ENCODE measurements at regions not wholly inside any gene's neighbourhood (a gene's known extent, or its start where the extent isn't known, plus 50 kb on each side); places are given as distances from the start of the nearest gene placed in this dataset.
A peak's percentile ranks its signal among the peaks of the same experiment; 100 is the strongest.

DNA sequence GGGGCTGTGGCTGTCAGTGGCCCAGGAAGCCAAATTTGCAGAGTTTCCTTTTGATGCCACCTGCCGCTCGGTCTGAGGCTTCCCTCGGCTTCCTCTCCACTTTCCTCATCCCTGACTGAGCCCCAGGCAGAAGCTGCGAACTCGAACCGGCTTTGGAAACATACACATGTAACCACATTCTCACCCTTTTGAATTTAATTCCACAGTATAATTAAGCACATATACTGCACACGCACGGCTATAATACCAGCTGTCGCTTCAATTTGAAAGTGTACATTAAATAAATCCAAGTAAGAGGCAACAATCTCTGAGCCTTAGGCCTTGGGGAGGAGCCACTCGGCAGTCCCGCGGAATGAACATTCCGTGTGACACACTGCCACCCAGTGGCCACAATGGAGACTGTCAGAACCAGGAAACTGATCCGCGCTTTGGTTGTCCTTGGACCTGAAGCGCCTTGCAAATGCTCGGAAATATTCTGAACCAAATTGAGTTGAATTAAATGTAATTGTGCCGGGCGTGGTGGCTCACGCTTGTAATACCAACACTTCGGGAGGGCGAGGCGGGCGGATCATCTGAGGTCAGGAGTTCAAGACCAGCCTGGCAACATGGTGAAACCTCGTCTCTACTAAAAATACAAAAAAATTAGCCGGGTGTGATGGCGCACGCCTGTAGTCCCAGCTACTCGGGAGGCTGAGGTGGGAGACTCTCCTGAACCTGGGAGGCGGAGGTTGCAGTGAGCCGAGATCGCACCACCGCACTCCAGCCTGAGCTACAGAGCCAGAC, 117.9 kb upstream of the TMPO start:
- no peaks in the 10 kb centered on the region for H3K4me1 ChIP-seq
- peak overlapping the region; percentile 27 to 53 (median 44) for H3K4me3 ChIP-seq
- intact Hi-C loops (cut with DNase I; ENCODE audit: low total_unique reads) (loop anchor here (5.0 kb wide), 1 partner anchor 1820 kb away; no protein-coding TSS in a partner anchor), in situ Hi-C loops (cut with MboI; ENCODE audit: low sequenced_read_pairs in 4 of 4) (loop anchor here in 2 of 4 donors (25.0 kb wide), 2 partner anchors 1410 to 1810 kb away; no protein-coding TSS in a partner anchor)
- ATAC-seq: peak; percentile 94 to 98
- no peaks in the 10 kb centered on the region for H3K27me3 ChIP-seq
- no peak overlapping the region for H3K27ac ChIP-seq
- no peaks in the 10 kb centered on the region for H3K9me3 ChIP-seq
- H3K36me3 ChIP-seq: no peaks in the 10 kb centered on the region
- TF ChIP-seq, protein P1, sequence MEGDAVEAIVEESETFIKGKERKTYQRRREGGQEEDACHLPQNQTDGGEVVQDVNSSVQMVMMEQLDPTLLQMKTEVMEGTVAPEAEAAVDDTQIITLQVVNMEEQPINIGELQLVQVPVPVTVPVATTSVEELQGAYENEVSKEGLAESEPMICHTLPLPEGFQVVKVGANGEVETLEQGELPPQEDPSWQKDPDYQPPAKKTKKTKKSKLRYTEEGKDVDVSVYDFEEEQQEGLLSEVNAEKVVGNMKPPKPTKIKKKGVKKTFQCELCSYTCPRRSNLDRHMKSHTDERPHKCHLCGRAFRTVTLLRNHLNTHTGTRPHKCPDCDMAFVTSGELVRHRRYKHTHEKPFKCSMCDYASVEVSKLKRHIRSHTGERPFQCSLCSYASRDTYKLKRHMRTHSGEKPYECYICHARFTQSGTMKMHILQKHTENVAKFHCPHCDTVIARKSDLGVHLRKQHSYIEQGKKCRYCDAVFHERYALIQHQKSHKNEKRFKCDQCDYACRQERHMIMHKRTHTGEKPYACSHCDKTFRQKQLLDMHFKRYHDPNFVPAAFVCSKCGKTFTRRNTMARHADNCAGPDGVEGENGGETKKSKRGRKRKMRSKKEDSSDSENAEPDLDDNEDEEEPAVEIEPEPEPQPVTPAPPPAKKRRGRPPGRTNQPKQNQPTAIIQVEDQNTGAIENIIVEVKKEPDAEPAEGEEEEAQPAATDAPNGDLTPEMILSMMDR (IDR thresholded peaks at IDR 0.05 in 4 of 5, conservative IDR thresholded peaks at IDR 0.05 in 1 of 5): peak; percentile 73 to 91 (median 80)
- no peak for TF ChIP-seq POLR2A (IDR thresholded peaks at IDR 0.05)
- peak; percentile 52 to 58 for DNase-seq

DNA sequence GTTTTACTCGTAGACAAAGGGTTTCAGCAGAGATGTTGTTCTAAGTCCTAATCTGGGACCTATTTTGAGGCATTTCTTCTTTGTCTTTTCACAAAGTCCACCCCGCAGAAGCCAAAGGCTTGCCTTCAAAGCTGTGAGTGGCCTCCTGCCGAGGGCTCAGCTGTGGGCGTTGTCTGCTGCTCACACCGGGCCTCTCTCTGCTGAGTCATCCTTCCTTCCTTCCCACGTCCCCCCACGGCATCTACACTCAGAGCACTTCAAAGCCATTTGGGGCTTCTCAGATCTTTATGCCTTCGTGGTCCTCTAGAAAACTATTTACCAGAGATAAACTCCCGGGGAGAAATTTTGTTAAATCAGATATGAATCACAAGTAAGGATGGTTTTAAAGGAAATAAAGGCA, 115.9 kb upstream of the TMPO start:
- Histone ChIP-seq H3K9me3 (no peaks in the 10 kb centered on the region), H3K4me3 (no peak overlapping the region), H3K36me3 (no peaks in the 10 kb centered on the region), H3K27me3 (no peaks in the 10 kb centered on the region), H3K27ac (no peak overlapping the region), H3K4me1 (no peaks in the 10 kb centered on the region)
- intact Hi-C loops (cut with DNase I; ENCODE audit: low total_unique reads) (loop anchor here (5.0 kb wide), 1 partner anchor 1822 kb away; no protein-coding TSS in a partner anchor), in situ Hi-C loops (cut with MboI; ENCODE audit: low sequenced_read_pairs in 4 of 4) (loop anchor here in 2 of 4 donors (25.0 kb wide), 2 partner anchors 1412 to 1812 kb away; no protein-coding TSS in a partner anchor)
- ATAC-seq (no peak), DNase-seq (no peak)
- no peak for TF ChIP-seq POLR2A (IDR thresholded peaks at IDR 0.05)
- TF ChIP-seq, protein P1 (IDR thresholded peaks at IDR 0.05 in 4 of 5, conservative IDR thresholded peaks at IDR 0.05 in 1 of 5): no peak

DNA sequence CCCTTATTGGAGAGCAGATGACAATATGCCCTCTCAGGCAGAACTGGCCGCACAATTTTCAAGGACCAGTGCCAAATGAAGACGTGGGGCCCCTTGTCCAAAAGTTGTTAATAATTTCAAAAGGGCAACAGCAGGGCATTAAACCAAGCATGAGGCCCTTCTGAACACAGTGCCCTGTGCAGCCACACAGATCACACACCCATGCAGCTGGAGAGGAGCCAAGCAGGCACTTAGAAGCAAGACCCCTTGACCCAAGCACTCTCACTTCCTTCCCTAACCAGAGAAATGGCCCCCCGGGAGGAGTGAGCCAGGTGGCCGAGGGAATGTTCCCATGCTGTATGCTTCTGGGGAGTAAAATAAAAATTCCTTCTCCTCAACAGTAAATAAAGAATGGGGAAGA, 114.0 kb upstream of the TMPO start:
- DNase-seq: no peak
- in situ Hi-C loops (cut with MboI; ENCODE audit: low sequenced_read_pairs in 4 of 4): no loop called here

DNA sequence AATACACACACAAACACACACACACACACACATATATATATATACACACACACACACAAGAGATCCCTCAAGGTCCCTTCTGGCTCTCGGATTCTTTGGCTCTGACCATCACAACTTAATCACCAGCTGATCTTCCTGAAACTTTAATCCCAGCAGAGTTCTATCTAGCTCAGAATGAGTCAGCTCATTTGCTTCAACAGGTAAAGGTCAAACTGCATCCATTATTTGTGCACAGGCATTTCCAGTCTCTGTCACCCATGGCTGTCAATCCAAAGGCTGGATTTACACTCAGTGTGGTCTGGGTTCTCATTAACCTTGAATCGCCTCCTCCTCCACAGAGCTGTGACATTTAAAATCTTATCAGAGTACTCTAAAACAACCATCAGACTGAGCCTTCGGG, 113.3 kb upstream of the TMPO start:
- Histone ChIP-seq H3K9me3 (no peaks in the 10 kb centered on the region), H3K27ac (no peak overlapping the region), H3K36me3 (no peaks in the 10 kb centered on the region), H3K4me1 (no peaks in the 10 kb centered on the region), H3K27me3 (no peaks in the 10 kb centered on the region), H3K4me3 (no peak overlapping the region)
- intact Hi-C loops (cut with DNase I; ENCODE audit: low total_unique reads): no loop called here
- ATAC-seq (no peak), DNase-seq (no peak)
- TF ChIP-seq POLR2A (IDR thresholded peaks at IDR 0.05): no peak
- TF ChIP-seq, protein P1 (IDR thresholded peaks at IDR 0.05 in 4 of 5, conservative IDR thresholded peaks at IDR 0.05 in 1 of 5): no peak
- in situ Hi-C loops (cut with MboI; ENCODE audit: low sequenced_read_pairs in 4 of 4): no loop called here

More for the DNA sequence above, 114.0 kb upstream of the TMPO start:
- Histone ChIP-seq H3K27me3 (no peaks in the 10 kb centered on the region), H3K4me1 (no peaks in the 10 kb centered on the region), H3K4me3 (no peak overlapping the region), H3K27ac (no peak overlapping the region), H3K36me3 (no peaks in the 10 kb centered on the region), H3K9me3 (no peaks in the 10 kb centered on the region)
- no peak for ATAC-seq
- intact Hi-C loops (cut with DNase I; ENCODE audit: low total_unique reads): no loop called here
- no peak for TF ChIP-seq POLR2A (IDR thresholded peaks at IDR 0.05)
- TF ChIP-seq, protein P1 (IDR thresholded peaks at IDR 0.05 in 4 of 5, conservative IDR thresholded peaks at IDR 0.05 in 1 of 5): no peak
